Endothelial cell of umbilical vein (primary cell): ENCODE measurements at regions not wholly inside any gene's neighbourhood (a gene's known extent, or its start where the extent isn't known, plus 50 kb on each side); places are given as distances from the start of the nearest gene placed in this dataset.

Source experiments
- BruUV-seq: library from RNA; stranded (reverse); fragments of 400-500 nt; replicated peaks from 2 replicates; lab custom pipeline; 2021; lab: Mats Ljungman, UMichigan
- CTCF ChIA-PET: fragments of 300-600, 350-600 bp; sonication (Branson Sonifier 250); formaldehyde crosslinking; loops from one replicate; lab custom pipeline; 2021; ENCODE audit warnings: antibody characterized with exemption, inconsistent platforms; lab: Charles Lee
- POLR2A ChIA-PET: fragments of 300-600, 350-600 bp; sonication (Branson Sonifier 250); formaldehyde crosslinking; loops from one replicate; lab custom pipeline; 2021; ENCODE audit warnings: antibody characterized with exemption, inconsistent platforms; lab: Charles Lee
- DNase-seq: peaks from one replicate; pipeline ENCODE4 v3.0.0-alpha.2; 2011; ENCODE audit warnings: low read depth, low spot score
- FAIRE-seq: peaks from 2 replicates; lab custom pipeline; 2011; peaks lifted over from hg19 to GRCh38; lab: Jason Lieb, UNC
- H2AFZ ChIP-seq: 2 replicates; pipeline ENCODE4 v1.6.0; 2012; ENCODE audit warnings: low read depth, low read length, control low read depth, inconsistent platforms
- H3K27ac ChIP-seq: 2 replicates; pipeline ENCODE4 v1.5.1; 2011; ENCODE audit warnings: low read depth, mild to moderate bottlenecking, control low read depth, low read length, moderate library complexity; ENCODE audit not compliant: insufficient read depth
- H3K27me3 ChIP-seq, 2 experiments: 2 replicates each; pipeline versions ENCODE4 v1.6.0 to v1.6.1; 2011; ENCODE audit warnings: low read length in 2 of 2, mixed read lengths in 1 of 2; ENCODE audit not compliant: control insufficient read depth in 2 of 2, insufficient read depth in 2 of 2
- H3K36me3 ChIP-seq, 2 experiments: 2 replicates in 1 of 2; 3 replicates in 1 of 2; pipeline ENCODE4 v1.5.1; 2011; ENCODE audit warnings: low read length in 2 of 2, mild to moderate bottlenecking in 1 of 2, moderate library complexity in 1 of 2; ENCODE audit not compliant: control insufficient read depth in 2 of 2, insufficient read depth in 2 of 2; ENCODE audit errors: extremely low read depth in 1 of 2
- H3K4me1 ChIP-seq: 3 replicates; pipeline ENCODE4 v1.5.1; 2011; ENCODE audit warnings: mild to moderate bottlenecking, low read length; ENCODE audit not compliant: control insufficient read depth, insufficient read depth; ENCODE audit errors: extremely low read depth
- H3K4me2 ChIP-seq: 2 replicates; pipeline ENCODE4 v1.6.1; 2011; ENCODE audit warnings: low read length, control low read depth, mixed read lengths; ENCODE audit not compliant: insufficient read depth
- H3K4me3 ChIP-seq, 3 experiments: fragments of 200-600 bp in 1 of 3; sonication (generic), shearing (Covaris generic) in 1 of 3; replicated peaks in 1 of 3; 2 replicates each; pipeline ENCODE4 v1.5.1; 2011 to 2016; ENCODE audit warnings: control low read depth in 3 of 3, low read length in 3 of 3, mild to moderate bottlenecking in 2 of 3, inconsistent platforms in 1 of 3, low read depth in 1 of 3, moderate library complexity in 1 of 3; ENCODE audit not compliant: insufficient read depth in 1 of 3
- H3K79me2 ChIP-seq: 2 replicates; pipeline ENCODE4 v1.6.0; 2012; ENCODE audit warnings: low read length, inconsistent platforms; ENCODE audit not compliant: control insufficient read depth, insufficient read depth
- H3K9ac ChIP-seq: replicated peaks from 2 replicates; pipeline ENCODE3; 2011; ENCODE audit warnings: low read length, control low read depth; ENCODE audit not compliant: insufficient read depth; ENCODE audit errors: extremely low read depth
- H3K9me1 ChIP-seq: replicated peaks from 3 replicates; pipeline ENCODE4 v1.6.0; 2011; ENCODE audit warnings: mild to moderate bottlenecking, low read length; ENCODE audit not compliant: control insufficient read depth, insufficient read depth; ENCODE audit errors: extremely low read depth
- H3K9me3 ChIP-seq: replicated peaks from 2 replicates; pipeline ENCODE4 v1.5.1; 2012; ENCODE audit warnings: low read length, inconsistent platforms; ENCODE audit not compliant: control insufficient read depth, insufficient read depth
- H4K20me1 ChIP-seq: replicated peaks from 2 replicates; pipeline ENCODE3; 2011; ENCODE audit warnings: mild to moderate bottlenecking, low read length; ENCODE audit not compliant: control insufficient read depth, insufficient read depth; ENCODE audit errors: extremely low read depth
- EZH2 ChIP-seq: IDR thresholded peaks from 2 replicates; pipeline ENCODE4 v1.6.1; 2012; ENCODE audit warnings: borderline replicate concordance, low read depth, mild to moderate bottlenecking, moderate library complexity, low read length, inconsistent platforms; ENCODE audit not compliant: severe bottlenecking
- FOS ChIP-seq: IDR thresholded peaks from 2 replicates; pipeline ENCODE4 v1.6.1; 2011; ENCODE audit warnings: mild to moderate bottlenecking, low read length, moderate library complexity, borderline replicate concordance; ENCODE audit not compliant: insufficient read depth
- GATA2 ChIP-seq: IDR thresholded peaks from 2 replicates; pipeline ENCODE4 v1.7.0; 2011; ENCODE audit warnings: low read depth, mild to moderate bottlenecking, moderate library complexity, mixed read lengths, low read length; ENCODE audit not compliant: insufficient read length, insufficient read depth
- JUN ChIP-seq: IDR thresholded peaks from 2 replicates; pipeline ENCODE4 v1.6.1; 2011; ENCODE audit warnings: borderline replicate concordance, low read depth; ENCODE audit not compliant: insufficient read length, insufficient read depth
- MYC ChIP-seq: IDR thresholded peaks from one replicate; pipeline ENCODE4 v1.6.1; 2011; ENCODE audit warnings: mild to moderate bottlenecking, low read depth, low read length
- POLR2A ChIP-seq: IDR thresholded peaks from 2 replicates; pipeline ENCODE4 v1.6.1; 2012; ENCODE audit warnings: low read depth, mild to moderate bottlenecking, control low read depth, low read length
- POLR2AphosphoS5 ChIP-seq: IDR thresholded peaks from 2 replicates; pipeline ENCODE4 v1.6.1; 2012; ENCODE audit warnings: low read depth, mild to moderate bottlenecking, control low read depth, low read length, moderate library complexity; ENCODE audit not compliant: insufficient read depth
- dilution Hi-C: fragments of 300-500 bp; cut with MboI; formaldehyde crosslinking; loops from one replicate; pipeline ENCODE4 v1.15.0; 2019; ENCODE audit warnings: low sequenced_read_pairs; ENCODE audit not compliant: extremely low pct_ligation_motif_present
- intact Hi-C: fragments of 100-400 bp; cut with micrococcal nuclease; formaldehyde crosslinking; loops from one replicate; pipeline ENCODE4 v1.10.0; 2022
- TF ChIP-seq, protein P1 (sequence below): IDR thresholded peaks from 2 replicates; pipeline ENCODE4 v1.6.1; 2011; ENCODE audit not compliant: insufficient read depth, insufficient read length
- TF ChIP-seq, protein P2 (sequence below), 2 donors: IDR thresholded peaks; 1 replicate in 1 of 2; 2 replicates in 1 of 2; pipeline ENCODE4 v1.5.1; 2011; ENCODE audit warnings: low read length in 2 of 2, mild to moderate bottlenecking in 2 of 2, moderate library complexity in 2 of 2, control low read depth in 1 of 2, inconsistent platforms in 1 of 2, low read depth in 1 of 2; ENCODE audit not compliant: insufficient read depth in 1 of 2; ENCODE audit errors: extremely low read depth in 1 of 2

DNA sequence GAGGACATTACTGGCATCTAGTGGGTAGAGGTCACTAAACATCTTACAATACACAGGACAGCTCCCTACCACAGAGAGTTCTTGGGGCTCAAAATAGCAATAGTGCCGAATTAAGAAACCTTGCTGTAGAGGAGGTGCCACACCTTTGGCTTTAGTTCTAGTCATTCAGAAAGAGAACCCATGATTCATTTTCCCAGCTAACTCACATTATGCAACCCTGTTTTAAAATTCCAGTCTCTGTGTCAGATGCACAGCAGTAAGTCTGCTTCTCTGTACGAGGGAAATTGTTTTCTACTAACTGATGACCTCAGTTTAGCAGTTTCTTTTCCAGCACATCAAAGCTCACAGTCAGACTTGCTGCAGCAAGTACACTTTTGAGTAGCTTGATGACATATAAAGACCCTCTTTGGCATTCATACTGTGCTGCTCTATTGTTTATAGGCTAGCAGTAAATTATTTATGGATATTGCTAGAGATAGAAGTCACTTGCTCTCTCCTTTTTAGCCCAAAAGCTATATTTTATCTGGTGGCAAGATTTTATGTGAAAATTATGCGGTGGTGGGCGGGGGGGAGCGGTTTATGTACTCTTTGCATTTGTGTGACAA lies 487.8 kb upstream of the MAGEB18 start:
- dilution Hi-C loops = no loop called here
- peak; percentile 12 for FAIRE-seq
- Histone ChIP-seq H3K4me1 (no peaks in the 10 kb centered on the region), H2AFZ (no peak overlapping the region), H3K36me3 (no peaks in the 10 kb centered on the region), H3K4me2 (no peak overlapping the region), H3K9me1 (no peaks in the 10 kb centered on the region), H3K4me3 (no peak overlapping the region), H3K9me3 (no peaks in the 10 kb centered on the region), H4K20me1 (no peaks in the 10 kb centered on the region), H3K27me3 (no peaks in the 10 kb centered on the region), H3K9ac (no peak overlapping the region), H3K79me2 (no peaks in the 10 kb centered on the region), H3K27ac (no peak overlapping the region)
- intact Hi-C loops = no loop called here
- CTCF ChIA-PET = no interaction called here
- POLR2A ChIA-PET = no interaction called here
- DNase-seq = no peak
- TF ChIP-seq MYC (no peak), GATA2 (no peak), EZH2 (no peak), POLR2A (no peak), POLR2AphosphoS5 (no peak), FOS (no peak), JUN (no peak)
- TF ChIP-seq, protein P1, sequence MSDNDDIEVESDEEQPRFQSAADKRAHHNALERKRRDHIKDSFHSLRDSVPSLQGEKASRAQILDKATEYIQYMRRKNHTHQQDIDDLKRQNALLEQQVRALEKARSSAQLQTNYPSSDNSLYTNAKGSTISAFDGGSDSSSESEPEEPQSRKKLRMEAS = no peak
- TF ChIP-seq, protein P2, sequence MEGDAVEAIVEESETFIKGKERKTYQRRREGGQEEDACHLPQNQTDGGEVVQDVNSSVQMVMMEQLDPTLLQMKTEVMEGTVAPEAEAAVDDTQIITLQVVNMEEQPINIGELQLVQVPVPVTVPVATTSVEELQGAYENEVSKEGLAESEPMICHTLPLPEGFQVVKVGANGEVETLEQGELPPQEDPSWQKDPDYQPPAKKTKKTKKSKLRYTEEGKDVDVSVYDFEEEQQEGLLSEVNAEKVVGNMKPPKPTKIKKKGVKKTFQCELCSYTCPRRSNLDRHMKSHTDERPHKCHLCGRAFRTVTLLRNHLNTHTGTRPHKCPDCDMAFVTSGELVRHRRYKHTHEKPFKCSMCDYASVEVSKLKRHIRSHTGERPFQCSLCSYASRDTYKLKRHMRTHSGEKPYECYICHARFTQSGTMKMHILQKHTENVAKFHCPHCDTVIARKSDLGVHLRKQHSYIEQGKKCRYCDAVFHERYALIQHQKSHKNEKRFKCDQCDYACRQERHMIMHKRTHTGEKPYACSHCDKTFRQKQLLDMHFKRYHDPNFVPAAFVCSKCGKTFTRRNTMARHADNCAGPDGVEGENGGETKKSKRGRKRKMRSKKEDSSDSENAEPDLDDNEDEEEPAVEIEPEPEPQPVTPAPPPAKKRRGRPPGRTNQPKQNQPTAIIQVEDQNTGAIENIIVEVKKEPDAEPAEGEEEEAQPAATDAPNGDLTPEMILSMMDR (IDR thresholded peaks at IDR 0.05; ENCODE audit: extremely low read depth in 1 of 2, insufficient read depth in 1 of 2, low read depth in 1 of 2, low read length in 2 of 2) = no peak
- BruUV-seq = no TSS peak
